ENCODE measurements at regions not wholly inside any gene's neighbourhood (a gene's known extent, or its start where the extent isn't known, plus 50 kb on each side); places are given as distances from the start of the nearest gene placed in this dataset.
"Not testable (repeated sequence)": the region's sequence is repeated elsewhere in the genome, so short reads cannot be mapped to it uniquely, and the experiment has no call there.

- no peak overlapping the region for H3K27ac Mint-ChIP-seq
- no peak overlapping the region for H3K4me3 Mint-ChIP-seq
- no peaks in the 10 kb centered on the region for H3K4me1 Mint-ChIP-seq (ENCODE audit: low read depth in 2 of 2)
- ATAC-seq (no peak), DNase-seq (ENCODE audit: low spot score) (no peak)
- peaks cover 8% of the 10 kb centered on the region for H3K36me3 Mint-ChIP-seq
- no peaks in the 10 kb centered on the region for H3K27me3 Mint-ChIP-seq
- H3K9me3 Mint-ChIP-seq: peaks cover 13% of the 10 kb centered on the region
These were observed 1775.7 kb upstream of the C9orf72 start for GRCh38 chr9:29348999-29349398.

- DNase-seq (ENCODE audit: low spot score) (no peak), ATAC-seq (no peak)
- peaks cover 11% of the 10 kb centered on the region for H3K9me3 Mint-ChIP-seq
- no peak overlapping the region for H3K4me3 Mint-ChIP-seq
- H3K27me3 Mint-ChIP-seq: no peaks in the 10 kb centered on the region
- no peak overlapping the region for H3K27ac Mint-ChIP-seq
- H3K36me3 Mint-ChIP-seq: peaks cover 2% of the 10 kb centered on the region
- no peaks in the 10 kb centered on the region for H3K4me1 Mint-ChIP-seq (ENCODE audit: low read depth in 2 of 2)
These were observed 1816.1 kb upstream of the C9orf72 start for GRCh38 chr9:29389421-29389820.

- no peaks in the 10 kb centered on the region for H3K36me3 Mint-ChIP-seq
- H3K27ac Mint-ChIP-seq: no peak overlapping the region
These were observed 1817.6 kb upstream of the C9orf72 start for GRCh38 chr9:29390859-29391258.

GRCh38 chr9:29393064-29393463 lies 1819.8 kb upstream of the C9orf72 start:
- H3K4me1 Mint-ChIP-seq (ENCODE audit: low read depth in 2 of 2): no peaks in the 10 kb centered on the region
- DNase-seq (ENCODE audit: low spot score): no peak
- no peak overlapping the region for H3K4me3 Mint-ChIP-seq
- ATAC-seq: no peak
- H3K36me3 Mint-ChIP-seq: no peaks in the 10 kb centered on the region
- peaks cover 8% of the 10 kb centered on the region for H3K9me3 Mint-ChIP-seq
- no peaks in the 10 kb centered on the region for H3K27me3 Mint-ChIP-seq
- H3K27ac Mint-ChIP-seq: no peak overlapping the region

More at GRCh38 chr9:29390859-29391258, 1817.6 kb upstream of the C9orf72 start:
- no peaks in the 10 kb centered on the region for H3K4me1 Mint-ChIP-seq (ENCODE audit: low read depth in 2 of 2)
- no peak for DNase-seq (ENCODE audit: low spot score)
- H3K9me3 Mint-ChIP-seq: peaks cover 8% of the 10 kb centered on the region
- no peak for ATAC-seq
- H3K4me3 Mint-ChIP-seq: no peak overlapping the region
- H3K27me3 Mint-ChIP-seq: no peaks in the 10 kb centered on the region

- Mint-ChIP-seq H3K4me3 (no peak overlapping the region), H3K27me3 (no peaks in the 10 kb centered on the region), H3K36me3 (no peaks in the 10 kb centered on the region), H3K4me1 (ENCODE audit: low read depth in 2 of 2) (no peaks in the 10 kb centered on the region), H3K9me3 (peaks cover 2% of the 10 kb centered on the region), H3K27ac (no peak overlapping the region)
- no peak for ATAC-seq
- DNase-seq (ENCODE audit: low spot score): no peak
These were observed 1821.6 kb upstream of the C9orf72 start for GRCh38 chr9:29394855-29395254.

- H3K4me1 Mint-ChIP-seq (ENCODE audit: low read depth in 2 of 2): no peaks in the 10 kb centered on the region
- no peak for DNase-seq (ENCODE audit: low spot score)
- H3K27me3 Mint-ChIP-seq: no peaks in the 10 kb centered on the region
- no peak overlapping the region for H3K4me3 Mint-ChIP-seq
- peaks cover 7% of the 10 kb centered on the region for H3K9me3 Mint-ChIP-seq
- no peak overlapping the region for H3K27ac Mint-ChIP-seq
- H3K36me3 Mint-ChIP-seq: no peaks in the 10 kb centered on the region
- ATAC-seq: no peak
These were observed 1823.9 kb upstream of the C9orf72 start for GRCh38 chr9:29397148-29397547.

GRCh38 chr9:29416204-29416603 lies 1842.9 kb upstream of the C9orf72 start:
- Mint-ChIP-seq H3K36me3 (peaks cover 11% of the 10 kb centered on the region), H3K27ac (no peak overlapping the region), H3K4me3 (no peak overlapping the region), H3K27me3 (no peaks in the 10 kb centered on the region), H3K4me1 (ENCODE audit: low read depth in 2 of 2) (no peaks in the 10 kb centered on the region), H3K9me3 (peaks cover 24% of the 10 kb centered on the region)
- ATAC-seq: no peak
- DNase-seq (ENCODE audit: low spot score): no peak

GRCh38 chr9:29422438-29422837 lies 1849.2 kb upstream of the C9orf72 start:
- H3K4me1 Mint-ChIP-seq (ENCODE audit: low read depth in 2 of 2): no peaks in the 10 kb centered on the region
- peaks cover 15% of the 10 kb centered on the region for H3K9me3 Mint-ChIP-seq
- H3K4me3 Mint-ChIP-seq: no peak overlapping the region
- H3K27ac Mint-ChIP-seq: peak overlapping the region; percentile 84 to 95
- H3K36me3 Mint-ChIP-seq: peaks cover 7% of the 10 kb centered on the region
- ATAC-seq: no peak
- no peak for DNase-seq (ENCODE audit: low spot score)
- no peaks in the 10 kb centered on the region for H3K27me3 Mint-ChIP-seq

GRCh38 chr9:29432191-29432590 lies 1858.9 kb upstream of the C9orf72 start:
- H3K27me3 Mint-ChIP-seq: no peaks in the 10 kb centered on the region
- H3K36me3 Mint-ChIP-seq: no peaks in the 10 kb centered on the region
- ATAC-seq: no peak
- no peak for DNase-seq (ENCODE audit: low spot score)
- H3K4me1 Mint-ChIP-seq (ENCODE audit: low read depth in 2 of 2): no peaks in the 10 kb centered on the region
- peaks cover 16% of the 10 kb centered on the region for H3K9me3 Mint-ChIP-seq
- no peak overlapping the region for H3K4me3 Mint-ChIP-seq
- H3K27ac Mint-ChIP-seq: no peak overlapping the region

- H3K4me1 Mint-ChIP-seq (ENCODE audit: low read depth in 2 of 2); H3K4me3 Mint-ChIP-seq; H3K36me3 Mint-ChIP-seq; H3K27me3 Mint-ChIP-seq; ATAC-seq; DNase-seq (ENCODE audit: low spot score): not testable (repeated sequence)
- peak overlapping the region in 1 of 2 donors; percentile 33 for H3K27ac Mint-ChIP-seq
- peaks cover 13% of the 10 kb centered on the region for H3K9me3 Mint-ChIP-seq
These were observed 1859.4 kb upstream of the C9orf72 start for GRCh38 chr9:29432656-29433055.

GRCh38 chr9:29435368-29435767 lies 1862.1 kb upstream of the C9orf72 start:
- ATAC-seq (no peak), DNase-seq (ENCODE audit: low spot score) (no peak)
- H3K4me1 Mint-ChIP-seq (ENCODE audit: low read depth in 2 of 2): peaks cover 0 to 7% of the 10 kb centered on the region in 2 donors
- H3K27ac Mint-ChIP-seq: peak overlapping the region in 1 of 2 donors; percentile 51
- H3K4me3 Mint-ChIP-seq: no peak overlapping the region
- H3K27me3 Mint-ChIP-seq: no peaks in the 10 kb centered on the region
- no peaks in the 10 kb centered on the region for H3K36me3 Mint-ChIP-seq
- H3K9me3 Mint-ChIP-seq: peaks cover 9% of the 10 kb centered on the region

- Mint-ChIP-seq H3K27me3 (no peaks in the 10 kb centered on the region), H3K36me3 (peaks cover 11% of the 10 kb centered on the region), H3K9me3 (peaks cover 13% of the 10 kb centered on the region), H3K4me1 (ENCODE audit: low read depth in 2 of 2) (peaks cover 0 to 10% of the 10 kb centered on the region in 2 donors), H3K4me3 (no peak overlapping the region), H3K27ac (peak overlapping the region; percentile 23 to 80)
- ATAC-seq: peak; percentile 41 to 70
- no peak for DNase-seq (ENCODE audit: low spot score)
These were observed 1864.2 kb upstream of the C9orf72 start for GRCh38 chr9:29437526-29437925.

- peaks cover 11% of the 10 kb centered on the region for H3K36me3 Mint-ChIP-seq
- H3K4me3 Mint-ChIP-seq: no peak overlapping the region
- DNase-seq (ENCODE audit: low spot score) (no peak), ATAC-seq (peak; percentile 54 to 78)
- peaks cover 10% of the 10 kb centered on the region for H3K9me3 Mint-ChIP-seq
- peak overlapping the region; percentile 46 to 73 for H3K27ac Mint-ChIP-seq
- H3K4me1 Mint-ChIP-seq (ENCODE audit: low read depth in 2 of 2): peaks cover 0 to 10% of the 10 kb centered on the region in 2 donors
- H3K27me3 Mint-ChIP-seq: no peaks in the 10 kb centered on the region
These were observed 1866.7 kb upstream of the C9orf72 start for GRCh38 chr9:29439961-29440360.

- peaks cover 10% of the 10 kb centered on the region for H3K9me3 Mint-ChIP-seq
- no peak for DNase-seq (ENCODE audit: low spot score)
These were observed 1867.2 kb upstream of the C9orf72 start for GRCh38 chr9:29440449-29440848.

GRCh38 chr9:29445751-29446150 lies 1872.5 kb upstream of the C9orf72 start:
- peaks cover 16% of the 10 kb centered on the region for H3K36me3 Mint-ChIP-seq
- H3K4me3 Mint-ChIP-seq: no peak overlapping the region
- no peak overlapping the region for H3K27ac Mint-ChIP-seq
- H3K9me3 Mint-ChIP-seq: peaks cover 16% of the 10 kb centered on the region
- no peak for ATAC-seq
- peaks cover 0 to 10% of the 10 kb centered on the region in 2 donors for H3K4me1 Mint-ChIP-seq (ENCODE audit: low read depth in 2 of 2)
- H3K27me3 Mint-ChIP-seq: no peaks in the 10 kb centered on the region
- DNase-seq (ENCODE audit: low spot score): no peak

More at GRCh38 chr9:29440449-29440848, 1867.2 kb upstream of the C9orf72 start:
- ATAC-seq: no peak
- Mint-ChIP-seq H3K4me3 (no peak overlapping the region), H3K27ac (peak overlapping the region; percentile 46 to 73), H3K36me3 (peaks cover 11% of the 10 kb centered on the region), H3K4me1 (ENCODE audit: low read depth in 2 of 2) (peaks cover 0 to 10% of the 10 kb centered on the region in 2 donors), H3K27me3 (no peaks in the 10 kb centered on the region)

Data from natural killer cell treated with Interleukin-12 subunit alpha and Interleukin-12 subunit beta and Interleukin-15 and Interleukin-18, amount 100 ng/mL, for 72 hours (primary cell).